ENCODE measurements at regions not wholly inside any gene's neighbourhood (a gene's known extent, or its start where the extent isn't known, plus 50 kb on each side); places are given as distances from the start of the nearest gene placed in this dataset.

GRCh38 chr12:66852765-66853164 lies 173.9 kb upstream of the GRIP1 start:
- no peak for DNase-seq

DNA sequence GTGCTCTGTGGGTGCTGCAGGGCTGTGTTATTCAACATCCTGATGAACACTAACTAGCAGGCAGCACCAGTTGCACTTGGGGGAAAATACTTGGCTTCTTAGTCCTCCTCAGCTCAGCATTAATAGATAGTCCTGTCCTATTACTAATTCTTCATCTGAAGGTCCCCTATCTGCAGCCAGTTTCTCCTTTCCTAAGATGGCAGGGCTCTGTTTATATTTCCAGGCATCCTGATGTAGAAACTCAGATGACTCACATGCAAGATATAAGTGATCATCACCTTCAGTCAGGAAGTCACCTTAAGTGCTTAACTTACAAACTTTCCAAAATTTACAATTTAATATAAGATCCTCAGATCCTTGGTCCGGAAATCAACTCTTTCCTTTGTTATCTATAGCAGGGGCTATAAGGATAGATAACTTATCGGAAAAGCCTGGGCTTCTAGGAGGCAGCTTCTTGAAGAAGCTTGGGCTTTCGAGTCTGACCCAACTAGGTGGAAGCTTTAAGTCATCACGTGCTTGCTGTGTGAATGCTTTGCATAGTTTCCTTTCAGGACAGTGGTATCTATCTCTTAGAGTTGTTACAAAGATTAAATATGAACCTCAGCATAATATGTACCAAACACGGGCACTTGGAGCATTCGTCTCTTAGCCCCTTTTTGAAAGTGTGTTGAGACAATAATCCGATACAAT lies 181.0 kb upstream of the GRIP1 start:
- no peak for DNase-seq

GRCh38 chr12:66860752-66861750 lies 182.2 kb upstream of the GRIP1 start:
- peak; percentile 30 for DNase-seq

DNA sequence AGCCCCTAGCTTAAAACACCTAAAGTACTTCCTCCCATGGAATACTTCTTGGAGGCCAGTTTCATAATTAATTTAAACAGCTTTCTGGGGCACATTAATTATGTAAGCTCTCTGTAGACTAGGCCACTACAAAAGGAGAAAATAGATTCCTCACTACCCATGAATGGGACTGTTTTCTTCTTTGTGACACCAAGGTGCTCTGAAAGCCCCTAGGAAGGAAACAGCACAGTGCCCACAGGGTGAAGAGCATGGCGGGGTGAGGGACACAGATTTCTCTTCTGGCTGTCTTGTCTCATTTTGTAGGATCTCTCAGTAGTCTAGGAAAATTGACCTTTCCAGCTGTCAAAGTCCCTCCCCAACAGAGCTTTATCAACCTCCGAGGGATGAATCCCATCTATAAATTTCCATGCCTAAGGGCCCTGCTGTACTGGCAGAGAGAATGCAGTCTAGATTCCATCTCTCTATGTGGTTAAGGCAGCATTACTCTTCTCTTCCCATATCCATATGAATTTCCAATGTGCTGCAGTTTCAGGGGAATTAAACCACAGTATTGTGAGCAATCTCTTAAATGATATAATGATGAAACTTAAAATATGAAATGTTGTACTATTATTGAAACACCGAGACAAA lies 183.6 kb upstream of the GRIP1 start:
- no peak for DNase-seq

- DNase-seq = no peak
These were observed 184.4 kb upstream of the GRIP1 start for GRCh38 chr12:66863276-66863675.

DNA sequence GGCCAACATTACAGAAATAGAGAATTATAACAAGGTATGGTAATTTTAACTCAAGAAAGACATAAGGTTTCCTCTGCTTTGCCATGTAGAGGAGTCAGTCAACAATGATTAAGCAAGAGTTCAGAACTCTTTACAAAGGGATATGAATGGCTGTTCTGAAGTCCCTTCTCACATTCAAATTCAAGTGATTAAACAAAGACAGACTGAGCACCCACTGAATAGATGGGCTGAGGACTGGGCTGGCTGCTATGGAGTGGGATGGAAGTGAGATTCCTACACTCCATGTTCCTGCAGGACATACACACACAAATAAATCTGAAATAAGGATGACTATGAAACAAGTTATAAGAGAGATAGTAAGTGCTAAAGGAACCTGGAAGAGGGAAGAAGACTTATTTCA lies 199.0 kb upstream of the GRIP1 start:
- no peak for DNase-seq

DNA sequence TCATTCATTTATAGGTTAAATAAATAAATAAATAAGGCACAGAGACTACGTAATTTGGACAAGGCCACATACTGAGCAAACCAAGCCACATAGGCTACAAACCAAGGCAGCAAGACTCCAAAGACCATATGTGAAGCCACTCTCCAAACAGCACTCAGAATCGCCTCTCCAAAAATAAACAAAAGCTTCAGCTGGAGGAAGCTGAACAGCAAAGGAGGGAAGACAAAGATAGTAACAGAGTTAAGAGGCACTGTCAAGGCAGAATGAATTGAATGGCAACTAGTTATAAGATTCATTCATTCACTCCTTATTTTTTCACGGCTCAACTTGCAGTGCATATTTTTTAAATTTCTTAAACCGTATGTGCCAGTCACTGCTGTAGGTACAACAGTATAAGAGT lies 200.5 kb upstream of the GRIP1 start:
- no peak for DNase-seq

- no peak for DNase-seq
These were observed 202.5 kb upstream of the GRIP1 start for GRCh38 chr12:66881386-66881785.

- DNase-seq = no peak
These were observed 205.2 kb upstream of the GRIP1 start for GRCh38 chr12:66884091-66884490.

GRCh38 chr12:66885115-66885875 lies 206.4 kb upstream of the GRIP1 start:
- DNase-seq = no peak

- no peak for DNase-seq
These were observed 217.9 kb upstream of the GRIP1 start for GRCh38 chr12:66896797-66897196.

DNA sequence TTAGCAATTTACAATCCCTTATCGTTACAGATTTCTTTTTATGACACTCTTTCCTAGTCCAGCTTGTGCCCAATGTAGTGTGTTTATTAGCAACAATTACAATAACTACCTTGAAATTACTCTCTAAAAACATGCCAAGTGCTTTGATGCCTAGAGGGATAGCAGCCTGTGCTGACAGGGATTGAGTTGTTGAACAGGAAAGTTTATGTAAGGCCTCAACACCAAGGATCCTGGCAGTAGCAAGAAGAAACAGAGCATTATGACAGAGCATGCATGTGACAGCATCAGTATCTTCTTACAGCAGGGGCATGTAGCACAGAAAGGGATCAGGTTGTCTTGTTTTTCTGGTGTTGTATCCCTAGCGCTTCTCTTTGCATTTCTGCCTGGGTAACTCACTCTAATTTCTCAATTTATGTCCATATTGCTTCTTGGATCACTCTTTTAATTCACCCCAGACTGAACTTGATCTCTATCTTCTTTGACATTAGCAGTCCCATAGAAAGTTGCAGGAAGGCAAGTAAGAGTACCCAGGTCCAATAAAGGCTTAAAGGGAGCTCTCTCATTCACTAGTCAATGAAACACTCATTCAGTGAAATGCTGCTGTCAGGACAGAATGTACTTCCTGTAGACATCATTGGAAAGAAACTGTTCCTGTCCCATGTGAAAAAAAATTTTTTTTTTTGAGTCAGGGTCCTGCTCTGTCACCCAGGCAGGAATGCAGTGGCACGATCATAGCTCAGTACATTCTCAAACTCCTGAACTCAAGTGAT lies 220.0 kb upstream of the GRIP1 start:
- no peak for DNase-seq

DNA sequence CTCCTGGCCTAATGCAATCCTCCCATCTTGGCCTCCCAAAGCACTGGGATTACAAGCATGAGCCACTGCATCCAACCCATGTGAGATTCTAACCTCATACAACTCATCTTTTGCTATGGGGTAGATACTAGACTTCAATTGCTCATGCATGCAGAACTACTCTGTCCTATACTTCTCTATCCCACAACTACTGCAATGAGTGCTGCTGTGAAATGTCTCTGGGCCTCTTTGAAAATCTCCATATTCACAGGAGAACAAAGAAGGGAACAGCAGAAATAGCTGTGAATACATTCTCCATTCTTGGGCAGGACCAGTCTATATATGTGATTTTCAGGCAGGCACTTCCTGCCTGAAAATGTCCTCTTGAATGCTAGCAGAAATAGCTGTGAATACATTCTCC lies 220.7 kb upstream of the GRIP1 start:
- no peak for DNase-seq

DNA sequence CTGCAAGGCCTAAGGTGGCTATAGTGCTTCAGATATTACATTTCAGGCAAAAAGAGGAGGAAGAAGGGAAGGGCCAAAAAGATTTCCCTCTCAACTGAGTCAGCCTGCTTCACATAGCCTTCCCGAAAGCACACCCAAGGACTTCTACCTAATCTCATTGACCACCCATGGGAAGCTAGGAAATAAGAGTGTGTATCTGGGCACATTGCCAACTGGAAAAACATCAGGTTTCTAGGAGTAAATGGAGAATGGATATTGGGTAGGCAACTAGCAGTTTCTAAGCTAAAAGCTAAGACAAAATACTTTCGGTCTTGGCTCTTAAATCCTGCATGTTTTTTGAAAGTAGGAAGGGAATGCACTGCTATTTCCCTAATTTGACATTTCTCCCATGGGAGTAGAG lies 221.7 kb upstream of the GRIP1 start:
- DNase-seq = no peak

- DNase-seq = no peak
These were observed 222.5 kb upstream of the GRIP1 start for GRCh38 chr12:66901138-66901932.

DNA sequence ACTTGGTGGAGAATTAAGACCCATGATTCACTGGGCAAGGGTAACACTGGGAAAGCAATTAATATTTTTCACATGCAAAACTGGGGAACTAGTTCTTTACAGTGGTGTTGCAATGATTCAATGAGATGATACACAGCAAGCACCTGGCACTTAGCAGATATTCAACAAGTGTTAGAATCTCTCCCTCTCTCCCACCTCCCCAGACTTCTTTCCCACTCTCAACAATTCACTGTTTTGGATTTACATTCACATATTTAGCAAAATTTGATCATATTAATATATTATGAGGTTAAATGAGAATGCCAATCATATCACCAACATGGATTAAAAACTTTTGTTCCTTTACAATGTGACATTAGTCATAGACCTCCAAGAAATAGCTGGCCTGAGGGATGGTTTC lies 223.1 kb upstream of the GRIP1 start:
- DNase-seq = no peak

DNA sequence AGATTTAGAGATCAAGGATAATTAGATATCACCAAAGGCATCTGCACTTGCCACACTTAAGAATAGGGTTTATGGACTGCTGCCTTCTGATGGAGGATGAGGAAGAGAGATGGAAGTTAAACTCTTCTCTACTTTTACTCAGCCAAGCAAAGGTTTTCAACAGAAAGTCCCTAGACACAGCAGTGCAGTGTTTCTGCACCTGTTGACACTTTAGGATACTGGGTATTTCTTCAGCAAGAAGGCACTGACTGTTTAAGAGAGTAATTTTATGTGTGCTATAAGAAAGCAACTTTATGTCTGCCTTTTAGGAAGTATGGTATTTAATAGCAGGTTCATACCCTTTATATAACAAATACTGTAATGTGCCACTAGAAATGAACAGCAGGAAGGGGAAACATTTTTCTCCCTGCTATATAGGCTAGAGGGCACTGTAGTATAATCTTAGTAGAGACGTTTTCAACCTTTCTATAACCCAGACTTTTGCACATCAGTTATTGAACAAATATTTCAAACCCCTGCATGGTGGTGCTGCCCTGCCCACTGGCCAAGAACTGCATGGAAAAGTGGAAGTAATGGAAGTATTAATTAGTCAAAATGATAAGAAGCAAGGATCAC lies 225.0 kb upstream of the GRIP1 start:
- DNase-seq = no peak

- DNase-seq = no peak
These were observed 226.3 kb upstream of the GRIP1 start for GRCh38 chr12:66905201-66905600.

- DNase-seq = no peak
These were observed 231.6 kb upstream of the GRIP1 start for GRCh38 chr12:66910366-66910974.

DNA sequence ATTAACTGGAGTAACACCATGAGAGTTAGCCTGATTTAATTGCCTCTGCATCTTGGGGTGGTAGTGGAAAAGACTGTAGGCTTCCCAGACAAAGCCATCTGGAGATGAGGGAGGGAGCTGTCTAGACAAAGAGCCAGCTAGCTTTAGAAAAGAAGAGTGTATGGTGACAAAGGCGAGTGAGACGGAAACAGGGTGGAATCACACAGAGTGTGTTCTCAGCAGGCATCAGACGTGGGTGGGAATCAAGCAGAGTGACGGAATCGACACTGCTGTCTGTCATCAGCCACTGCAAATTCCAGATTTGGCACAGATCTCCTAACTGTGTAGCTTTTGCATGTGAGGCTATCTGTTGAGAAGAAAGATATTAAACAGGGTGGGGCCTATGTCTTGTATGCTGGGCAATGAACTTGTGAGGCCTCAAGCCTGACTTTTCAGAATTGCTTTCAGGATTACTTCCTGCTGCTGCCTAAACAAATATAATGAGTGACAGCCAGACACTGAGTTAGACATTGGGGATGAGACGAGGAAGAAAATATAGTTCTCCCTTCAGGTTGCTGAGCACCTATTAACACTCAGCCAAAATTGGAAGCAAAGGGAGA lies 236.5 kb upstream of the GRIP1 start:
- no peak for DNase-seq
